Left lung (tissue), 4 donors: ENCODE measurements at regions not wholly inside any gene's neighbourhood (a gene's known extent, or its start where the extent isn't known, plus 50 kb on each side); places are given as distances from the start of the nearest gene placed in this dataset.

ENCODE experiments used
- ATAC-seq: fragments of 200-7000 bp; cut with Tn5 transposase; one replicate; pipeline ENCODE4 v1.9.1; 2020; ENCODE audit warnings: moderate library complexity
- DNase-seq, 4 donors: peaks; one replicate each; pipeline ENCODE4 v3.0.0-alpha.2; 2013 to 2020
- H3K27ac ChIP-seq, 2 donors: fragments of 200-600 bp; sonication (generic) in 1 of 2; one replicate each; pipeline versions ENCODE4 v1.5.0 to v1.8.0; 2020 to 2021
- H3K27me3 ChIP-seq, 2 donors: fragments of 200-600 bp; sonication (generic) in 1 of 2; one replicate each; pipeline versions ENCODE4 v1.5.0 to v1.8.0; 2020 to 2021
- H3K36me3 ChIP-seq, 2 donors: fragments of 200-600 bp; sonication (generic) in 1 of 2; one replicate each; pipeline versions ENCODE4 v1.5.0 to v1.8.0; 2020 to 2021
- H3K4me1 ChIP-seq, 2 donors: fragments of 200-600 bp; one replicate each; pipeline ENCODE4 v1.8.0; 2021
- H3K4me3 ChIP-seq, 2 donors: fragments of 200-600 bp; sonication (generic) in 1 of 2; one replicate each; pipeline versions ENCODE4 v1.5.0 to v1.8.0; 2020 to 2021; ENCODE audit warnings: mild to moderate bottlenecking in 1 of 2
- H3K9me3 ChIP-seq, 2 donors: fragments of 200-600 bp; sonication (generic) in 1 of 2; one replicate each; pipeline versions ENCODE4 v1.5.0 to v1.8.0; 2020 to 2021
- CTCF ChIP-seq, 2 donors: fragments of 200-600 bp; sonication (generic) in 1 of 2; IDR thresholded peaks; one replicate each; pipeline versions ENCODE4 v1.5.0 to v1.8.0; 2021; ENCODE audit warnings: antibody characterized with exemption in 2 of 2
- intact Hi-C, 2 donors: fragments of 100-400 bp; cut with DNase I; formaldehyde crosslinking; loops; one replicate each; pipeline versions ENCODE4 v1.11.2 to v1.14.2; 2022
- donor health status: DM: no; HTN: yes; CAD: no.
- donor health status: DM: no; HTN: no; CAD: no.

GRCh38 chr5:172554562-172554961 lies 86.5 kb upstream of the NEURL1B start:
- no peaks in the 10 kb centered on the region for H3K27me3 ChIP-seq
- TF ChIP-seq CTCF (IDR thresholded peaks at IDR 0.05), result no peak
- peaks cover 12 to 14% of the 10 kb centered on the region in 2 donors for H3K4me1 ChIP-seq
- H3K36me3 ChIP-seq, result no peaks in the 10 kb centered on the region
- no peak for DNase-seq
- intact Hi-C loops, result loop anchor here in 1 of 2 donors (10.0 kb wide), 1 partner anchor 50 kb away; no protein-coding TSS in a partner anchor
- H3K4me3 ChIP-seq, result no peak overlapping the region
- no peak overlapping the region for H3K27ac ChIP-seq
- H3K9me3 ChIP-seq, result no peaks in the 10 kb centered on the region
- no peak for ATAC-seq

GRCh38 chr5:172553903-172554302 lies 87.2 kb upstream of the NEURL1B start:
- TF ChIP-seq CTCF (IDR thresholded peaks at IDR 0.05), result no peak
- H3K9me3 ChIP-seq, result no peaks in the 10 kb centered on the region
- peaks cover 12 to 14% of the 10 kb centered on the region in 2 donors for H3K4me1 ChIP-seq
- DNase-seq, result peak in 1 of 4 donors; percentile 17
- no peak for ATAC-seq
- no peak overlapping the region for H3K4me3 ChIP-seq
- H3K36me3 ChIP-seq, result no peaks in the 10 kb centered on the region
- intact Hi-C loops, result loop anchor here in 1 of 2 donors (10.0 kb wide), 1 partner anchor 49 kb away; no protein-coding TSS in a partner anchor
- no peaks in the 10 kb centered on the region for H3K27me3 ChIP-seq
- no peak overlapping the region for H3K27ac ChIP-seq

GRCh38 chr5:172553167-172553566 lies 87.9 kb upstream of the NEURL1B start:
- no peaks in the 10 kb centered on the region for H3K9me3 ChIP-seq
- no peak for TF ChIP-seq CTCF (IDR thresholded peaks at IDR 0.05)
- intact Hi-C loops, result loop anchor here in 1 of 2 donors (10.0 kb wide), 1 partner anchor 48 kb away; no protein-coding TSS in a partner anchor
- no peak overlapping the region for H3K4me3 ChIP-seq
- ATAC-seq (no peak), DNase-seq (no peak)
- no peaks in the 10 kb centered on the region for H3K27me3 ChIP-seq
- no peaks in the 10 kb centered on the region for H3K36me3 ChIP-seq
- H3K4me1 ChIP-seq, result peaks cover 5 to 14% of the 10 kb centered on the region in 2 donors
- no peak overlapping the region for H3K27ac ChIP-seq

GRCh38 chr5:172550996-172551395 lies 90.1 kb upstream of the NEURL1B start:
- Histone ChIP-seq H3K4me1 (peaks cover 0 to 2% of the 10 kb centered on the region in 2 donors), H3K27me3 (no peaks in the 10 kb centered on the region), H3K4me3 (no peak overlapping the region), H3K27ac (no peak overlapping the region), H3K36me3 (no peaks in the 10 kb centered on the region), H3K9me3 (no peaks in the 10 kb centered on the region)
- TF ChIP-seq CTCF (IDR thresholded peaks at IDR 0.05), result no peak
- no peak for ATAC-seq
- peak in 1 of 4 donors; percentile 22 for DNase-seq
- intact Hi-C loops, result loop anchor here in 1 of 2 donors (10.0 kb wide), 1 partner anchor 46 kb away; no protein-coding TSS in a partner anchor

GRCh38 chr5:172550096-172550765 lies 90.8 kb upstream of the NEURL1B start:
- Histone ChIP-seq H3K36me3 (no peaks in the 10 kb centered on the region), H3K4me3 (no peak overlapping the region), H3K4me1 (no peaks in the 10 kb centered on the region), H3K27me3 (no peaks in the 10 kb centered on the region), H3K9me3 (no peaks in the 10 kb centered on the region), H3K27ac (no peak overlapping the region)
- intact Hi-C loops, result loop anchor here in 1 of 2 donors (10.0 kb wide), 1 partner anchor 45 kb away; no protein-coding TSS in a partner anchor
- no peak for TF ChIP-seq CTCF (IDR thresholded peaks at IDR 0.05)
- DNase-seq (peak in 1 of 4 donors; percentile 21), ATAC-seq (no peak)
